OCI-LY1 (cell line): ENCODE measurements at regions not wholly inside any gene's neighbourhood (a gene's known extent, or its start where the extent isn't known, plus 50 kb on each side); places are given as distances from the start of the nearest gene placed in this dataset.

Source experiments
- H2AFZ ChIP-seq: fragments of 200-600 bp; sonication (generic), shearing (Covaris generic); 2 replicates; pipeline ENCODE4 v1.6.0; 2014; ENCODE audit warnings: antibody characterized with exemption, mild to moderate bottlenecking, low read length
- H3F3A ChIP-seq: fragments of 200-600 bp; sonication (generic), shearing (Covaris generic); 2 replicates; pipeline ENCODE4 v1.6.0; 2014; ENCODE audit warnings: mild to moderate bottlenecking, antibody characterized with exemption, low read length, moderate library complexity; ENCODE audit not compliant: insufficient read depth
- H3K27ac ChIP-seq: fragments of 200-600 bp; sonication (generic); 2 replicates; pipeline ENCODE4 v1.5.1; 2014; ENCODE audit warnings: low read length, mixed run types, mild to moderate bottlenecking, low read depth; ENCODE audit not compliant: poor library complexity, severe bottlenecking
- H3K27me3 ChIP-seq: fragments of 200-600 bp; sonication (generic); 2 replicates; pipeline ENCODE4 v1.6.0; 2014; ENCODE audit warnings: antibody characterized with exemption, mild to moderate bottlenecking, low read length, moderate library complexity; ENCODE audit not compliant: insufficient read depth
- H3K36me3 ChIP-seq: fragments of 200-600 bp; sonication (generic); 2 replicates; pipeline ENCODE4 v1.6.1; 2014; ENCODE audit warnings: mild to moderate bottlenecking, antibody characterized with exemption, low read length, moderate library complexity, mixed read lengths; ENCODE audit not compliant: insufficient read depth
- H3K4me1 ChIP-seq: fragments of 200-600 bp; sonication (generic); 2 replicates; pipeline ENCODE4 v1.5.1; 2014; ENCODE audit warnings: mild to moderate bottlenecking, low read length, moderate library complexity; ENCODE audit not compliant: insufficient read depth, severe bottlenecking
- H3K4me2 ChIP-seq: fragments of 200-600 bp; sonication (generic), shearing (Covaris generic); 2 replicates; pipeline ENCODE4 v1.6.1; 2014; ENCODE audit warnings: low read length
- H3K4me3 ChIP-seq: fragments of 200-600 bp; sonication (generic); 2 replicates; pipeline ENCODE4 v1.5.1; 2014; ENCODE audit warnings: low read length, low read depth, mild to moderate bottlenecking, mixed read lengths; ENCODE audit not compliant: poor library complexity, severe bottlenecking
- H3K79me2 ChIP-seq: fragments of 200-600 bp; shearing (Covaris generic); 2 replicates; pipeline ENCODE4 v1.6.1; 2016; ENCODE audit warnings: mixed run types, low read length, mixed read lengths; ENCODE audit not compliant: insufficient read depth
- H3K9ac ChIP-seq: fragments of 200-600 bp; sonication (generic), shearing (Covaris generic); 2 replicates; pipeline ENCODE4 v1.6.1; 2014; ENCODE audit warnings: mild to moderate bottlenecking, low read length, mixed read lengths
- H3K9me2 ChIP-seq: fragments of 200-600 bp; sonication (generic), shearing (Covaris generic); 2 replicates; pipeline ENCODE4 v1.6.1; 2014; ENCODE audit warnings: low read depth, mild to moderate bottlenecking, low read length, mixed read lengths
- H3K9me3 ChIP-seq: fragments of 200-600 bp; shearing (Covaris generic); 2 replicates; pipeline ENCODE4 v1.6.1; 2014; ENCODE audit warnings: low read length, mixed read lengths
- H4K20me1 ChIP-seq: fragments of 200-600 bp; sonication (generic), shearing (Covaris generic); 2 replicates; pipeline ENCODE4 v1.6.0; 2016; ENCODE audit warnings: mild to moderate bottlenecking, low read length; ENCODE audit not compliant: insufficient read depth
- EZH2 ChIP-seq: fragments of 200-600 bp; sonication (generic), shearing (Covaris generic); IDR thresholded peaks from 2 replicates; pipeline ENCODE4 v1.8.0; 2017; ENCODE audit warnings: borderline replicate concordance, mixed run types, mild to moderate bottlenecking, antibody characterized with exemption, low read length, moderate library complexity, mixed read lengths
- TF ChIP-seq, protein P1 (sequence below): fragments of 200-600 bp; sonication (generic), shearing (Covaris generic); IDR thresholded peaks from 2 replicates; pipeline ENCODE4 v1.5.1; 2017; ENCODE audit warnings: mild to moderate bottlenecking, antibody characterized with exemption, low read length, moderate library complexity, mixed read lengths

DNA sequence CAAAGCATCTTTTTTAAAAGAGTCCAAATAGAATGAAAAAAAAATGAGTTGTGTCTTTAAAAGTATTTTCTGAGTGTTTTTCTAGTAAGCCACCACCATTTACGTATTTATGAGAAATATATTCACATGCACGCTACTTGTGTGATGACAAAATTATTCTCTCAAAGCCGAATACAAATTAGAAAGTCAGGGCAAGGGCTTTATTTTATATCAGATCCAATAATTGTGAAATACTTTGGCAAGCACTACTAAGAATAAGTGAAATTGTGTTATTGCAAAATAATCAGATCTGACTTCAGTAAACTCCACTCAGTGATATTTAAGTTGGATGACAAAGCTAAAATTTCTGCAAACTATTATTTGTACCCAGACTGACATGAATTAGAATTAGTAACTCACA lies 589.3 kb upstream of the KCNMB2 start:
- Histone ChIP-seq H4K20me1 (no peaks in the 10 kb centered on the region), H3K4me1 (no peaks in the 10 kb centered on the region), H3K27me3 (no peaks in the 10 kb centered on the region), H3K9me3 (no peaks in the 10 kb centered on the region), H3K27ac (no peak overlapping the region), H3K9me2 (no peaks in the 10 kb centered on the region), H3K9ac (no peak overlapping the region), H3K4me2 (no peak overlapping the region), H3K4me3 (no peak overlapping the region), H2AFZ (no peak overlapping the region), H3K79me2 (no peaks in the 10 kb centered on the region), H3K36me3 (no peaks in the 10 kb centered on the region), H3F3A (no peaks in the 10 kb centered on the region)
- TF ChIP-seq, protein P1, sequence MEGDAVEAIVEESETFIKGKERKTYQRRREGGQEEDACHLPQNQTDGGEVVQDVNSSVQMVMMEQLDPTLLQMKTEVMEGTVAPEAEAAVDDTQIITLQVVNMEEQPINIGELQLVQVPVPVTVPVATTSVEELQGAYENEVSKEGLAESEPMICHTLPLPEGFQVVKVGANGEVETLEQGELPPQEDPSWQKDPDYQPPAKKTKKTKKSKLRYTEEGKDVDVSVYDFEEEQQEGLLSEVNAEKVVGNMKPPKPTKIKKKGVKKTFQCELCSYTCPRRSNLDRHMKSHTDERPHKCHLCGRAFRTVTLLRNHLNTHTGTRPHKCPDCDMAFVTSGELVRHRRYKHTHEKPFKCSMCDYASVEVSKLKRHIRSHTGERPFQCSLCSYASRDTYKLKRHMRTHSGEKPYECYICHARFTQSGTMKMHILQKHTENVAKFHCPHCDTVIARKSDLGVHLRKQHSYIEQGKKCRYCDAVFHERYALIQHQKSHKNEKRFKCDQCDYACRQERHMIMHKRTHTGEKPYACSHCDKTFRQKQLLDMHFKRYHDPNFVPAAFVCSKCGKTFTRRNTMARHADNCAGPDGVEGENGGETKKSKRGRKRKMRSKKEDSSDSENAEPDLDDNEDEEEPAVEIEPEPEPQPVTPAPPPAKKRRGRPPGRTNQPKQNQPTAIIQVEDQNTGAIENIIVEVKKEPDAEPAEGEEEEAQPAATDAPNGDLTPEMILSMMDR = no peak
- no peak for TF ChIP-seq EZH2

GRCh38 chr3:177947901-177948300 lies 588.3 kb upstream of the KCNMB2 start:
- H3K27ac ChIP-seq = no peak overlapping the region
- no peaks in the 10 kb centered on the region for H3K79me2 ChIP-seq
- H3K4me1 ChIP-seq = no peaks in the 10 kb centered on the region
- H3K9ac ChIP-seq = no peak overlapping the region
- H2AFZ ChIP-seq = no peak overlapping the region
- no peaks in the 10 kb centered on the region for H4K20me1 ChIP-seq
- H3F3A ChIP-seq = no peaks in the 10 kb centered on the region
- no peak overlapping the region for H3K4me2 ChIP-seq
- H3K36me3 ChIP-seq = no peaks in the 10 kb centered on the region
- H3K9me3 ChIP-seq = no peaks in the 10 kb centered on the region
- no peak for TF ChIP-seq EZH2
- TF ChIP-seq, protein P1 = no peak
- no peaks in the 10 kb centered on the region for H3K27me3 ChIP-seq
- H3K4me3 ChIP-seq = no peak overlapping the region
- no peaks in the 10 kb centered on the region for H3K9me2 ChIP-seq

DNA sequence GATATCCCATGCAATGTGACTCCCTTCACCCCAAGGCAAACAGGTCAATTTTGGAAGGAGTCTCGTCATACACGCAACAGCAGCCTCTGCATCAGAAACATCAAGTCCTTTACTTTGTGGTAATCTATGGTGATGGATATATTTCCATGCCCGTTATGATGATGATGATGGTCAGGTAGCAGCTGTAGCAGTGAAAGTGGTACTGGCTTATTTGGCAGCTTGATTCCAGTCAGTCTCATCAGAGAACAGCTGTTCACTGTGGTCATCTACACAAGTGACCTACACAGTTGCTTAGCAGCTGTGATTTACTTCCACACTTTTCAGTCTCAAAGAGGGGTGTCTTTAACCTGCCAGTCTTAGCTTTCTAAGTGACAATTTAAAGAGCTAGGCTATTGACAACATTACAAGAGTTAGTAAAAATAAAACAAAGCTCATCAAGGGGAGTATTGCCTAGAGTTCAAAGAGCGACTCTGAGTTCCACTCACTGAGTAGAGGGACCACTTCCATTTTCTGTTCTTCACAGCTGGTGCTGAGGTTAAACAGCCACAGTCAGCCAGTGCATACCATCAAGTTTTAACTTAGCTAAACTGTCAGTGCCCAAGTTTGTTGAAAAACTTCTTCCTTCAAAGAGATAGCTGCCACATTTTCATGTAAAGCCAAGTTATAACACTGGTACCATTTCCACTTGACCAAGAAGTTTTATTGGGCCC lies 587.4 kb upstream of the KCNMB2 start:
- Histone ChIP-seq H3K4me1 (no peaks in the 10 kb centered on the region), H3K4me3 (no peak overlapping the region), H3K9ac (no peak overlapping the region), H3K9me2 (no peaks in the 10 kb centered on the region), H3K27ac (no peak overlapping the region), H3F3A (no peaks in the 10 kb centered on the region), H2AFZ (no peak overlapping the region), H3K79me2 (no peaks in the 10 kb centered on the region), H3K9me3 (no peaks in the 10 kb centered on the region), H3K36me3 (no peaks in the 10 kb centered on the region), H3K27me3 (no peaks in the 10 kb centered on the region), H4K20me1 (no peaks in the 10 kb centered on the region), H3K4me2 (no peak overlapping the region)
- TF ChIP-seq, protein P1 = no peak
- TF ChIP-seq EZH2 = no peak
